ENCODE measurements at regions not wholly inside any gene's neighbourhood (a gene's known extent, or its start where the extent isn't known, plus 50 kb on each side); places are given as distances from the start of the nearest gene placed in this dataset.
"Not testable (repeated sequence)": the region's sequence is repeated elsewhere in the genome, so short reads cannot be mapped to it uniquely, and the experiment has no call there.

DNA sequence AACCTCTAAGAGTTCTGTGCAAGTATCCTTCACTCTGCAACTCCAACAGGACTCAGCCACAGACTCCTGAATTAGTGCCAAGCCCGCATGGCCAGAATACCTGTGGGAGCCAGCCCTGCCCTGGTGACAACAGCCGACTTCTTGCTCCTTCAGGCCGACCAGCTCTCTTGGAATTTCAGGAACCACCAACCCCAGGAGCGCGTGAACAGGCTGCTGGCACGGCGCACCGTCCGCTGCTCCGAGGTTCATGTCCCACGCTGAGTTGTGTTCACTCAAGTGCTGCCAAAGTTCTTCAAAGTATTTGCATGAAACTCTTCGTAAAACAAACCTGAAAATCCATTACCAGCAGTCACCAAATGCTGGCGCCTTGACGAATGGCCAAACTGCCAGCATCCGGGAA lies 232.8 kb downstream of the NR2F1-AS1 start:
- POLR2A ChIA-PET: no interaction called here

GRCh38 chr5:93346850-93347249 lies 234.2 kb downstream of the NR2F1-AS1 start:
- DNase-seq (ENCODE audit: extremely low spot score); POLR2A ChIA-PET: not testable (repeated sequence)
- CTCF ChIA-PET: interaction anchor here (1.0 kb wide), 1 partner anchor 14 kb away, joined by 3 read pairs; no protein-coding TSS in a partner anchor

More for the DNA sequence above, 232.8 kb downstream of the NR2F1-AS1 start:
- CTCF ChIA-PET: no interaction called here
- no peak for DNase-seq (ENCODE audit: extremely low spot score)
- TF ChIP-seq, protein P1, sequence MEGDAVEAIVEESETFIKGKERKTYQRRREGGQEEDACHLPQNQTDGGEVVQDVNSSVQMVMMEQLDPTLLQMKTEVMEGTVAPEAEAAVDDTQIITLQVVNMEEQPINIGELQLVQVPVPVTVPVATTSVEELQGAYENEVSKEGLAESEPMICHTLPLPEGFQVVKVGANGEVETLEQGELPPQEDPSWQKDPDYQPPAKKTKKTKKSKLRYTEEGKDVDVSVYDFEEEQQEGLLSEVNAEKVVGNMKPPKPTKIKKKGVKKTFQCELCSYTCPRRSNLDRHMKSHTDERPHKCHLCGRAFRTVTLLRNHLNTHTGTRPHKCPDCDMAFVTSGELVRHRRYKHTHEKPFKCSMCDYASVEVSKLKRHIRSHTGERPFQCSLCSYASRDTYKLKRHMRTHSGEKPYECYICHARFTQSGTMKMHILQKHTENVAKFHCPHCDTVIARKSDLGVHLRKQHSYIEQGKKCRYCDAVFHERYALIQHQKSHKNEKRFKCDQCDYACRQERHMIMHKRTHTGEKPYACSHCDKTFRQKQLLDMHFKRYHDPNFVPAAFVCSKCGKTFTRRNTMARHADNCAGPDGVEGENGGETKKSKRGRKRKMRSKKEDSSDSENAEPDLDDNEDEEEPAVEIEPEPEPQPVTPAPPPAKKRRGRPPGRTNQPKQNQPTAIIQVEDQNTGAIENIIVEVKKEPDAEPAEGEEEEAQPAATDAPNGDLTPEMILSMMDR (IDR thresholded peaks at IDR 0.05; ENCODE audit: control extremely low read depth, extremely low read depth, low read depth, missing control alignments): no peak

DNA sequence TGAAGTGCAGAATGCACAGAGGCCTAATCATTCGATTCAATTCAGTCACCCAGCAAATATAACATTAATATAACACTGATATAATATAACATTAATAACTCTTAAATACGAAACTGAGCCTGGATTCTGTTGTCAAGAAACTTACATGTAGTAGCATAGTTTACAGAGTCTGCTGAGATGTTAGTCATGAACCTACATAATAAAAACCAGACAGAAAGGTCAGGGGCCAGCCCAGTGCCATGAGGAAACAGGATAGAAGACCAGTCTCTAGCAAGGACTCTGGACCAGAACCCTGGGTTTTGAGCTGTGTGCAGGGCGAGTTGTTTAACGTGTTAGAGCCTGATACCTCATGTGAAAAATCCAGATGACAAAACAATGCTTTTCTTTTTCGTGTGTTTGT lies 234.7 kb downstream of the NR2F1-AS1 start:
- TF ChIP-seq, protein P1 (IDR thresholded peaks at IDR 0.05; ENCODE audit: control extremely low read depth, extremely low read depth, low read depth, missing control alignments): no peak
- DNase-seq (ENCODE audit: extremely low spot score): no peak
- ChIA-PET POLR2A (no interaction called here), CTCF (no interaction called here)

GRCh38 chr5:93343570-93343969 lies 237.4 kb downstream of the NR2F1-AS1 start:
- TF ChIP-seq, protein P1 (IDR thresholded peaks at IDR 0.05; ENCODE audit: control extremely low read depth, extremely low read depth, low read depth, missing control alignments): no peak
- CTCF ChIA-PET: interaction anchor here (2.8 kb wide), 1 partner anchor 13 kb away, joined by 8 read pairs; no protein-coding TSS in a partner anchor

DNA sequence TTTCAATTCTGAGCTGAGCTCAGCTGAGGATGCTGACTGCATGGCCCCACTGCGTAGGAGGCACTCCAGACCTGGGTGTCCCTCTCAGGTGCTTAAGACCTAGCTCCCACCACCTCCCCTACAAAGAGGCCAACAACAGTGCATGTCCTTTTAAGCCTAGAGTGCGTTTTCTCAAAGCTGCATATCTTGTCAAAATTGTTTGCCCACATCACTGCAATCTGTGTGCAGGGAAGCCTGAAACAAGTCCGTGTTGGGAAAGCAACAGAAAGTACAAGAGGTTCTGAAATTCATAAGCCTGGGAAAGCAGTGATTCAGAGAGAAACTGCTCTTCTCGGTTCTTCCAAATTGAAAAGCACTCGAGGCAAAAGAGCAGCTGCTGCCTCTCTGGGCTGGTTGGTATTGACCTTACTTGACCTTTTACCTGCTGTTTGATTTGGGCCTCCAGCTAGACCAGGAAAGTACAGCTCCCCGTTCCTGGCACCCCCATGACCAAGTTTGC lies 238.4 kb downstream of the NR2F1-AS1 start:
- POLR2A ChIA-PET: no interaction called here
- CTCF ChIA-PET: interaction anchor here (1.4 to 2.8 kb wide), 2 partner anchors 8 to 14 kb away, joined by 3 to 8 read pairs; no protein-coding TSS in a partner anchor
- TF ChIP-seq, protein P1 (IDR thresholded peaks at IDR 0.05; ENCODE audit: control extremely low read depth, extremely low read depth, low read depth, missing control alignments): no peak
- peak; percentile 62 for DNase-seq (ENCODE audit: extremely low spot score)

More at GRCh38 chr5:93343570-93343969, 237.4 kb downstream of the NR2F1-AS1 start:
- POLR2A ChIA-PET: no interaction called here
- no peak for DNase-seq (ENCODE audit: extremely low spot score)

DNA sequence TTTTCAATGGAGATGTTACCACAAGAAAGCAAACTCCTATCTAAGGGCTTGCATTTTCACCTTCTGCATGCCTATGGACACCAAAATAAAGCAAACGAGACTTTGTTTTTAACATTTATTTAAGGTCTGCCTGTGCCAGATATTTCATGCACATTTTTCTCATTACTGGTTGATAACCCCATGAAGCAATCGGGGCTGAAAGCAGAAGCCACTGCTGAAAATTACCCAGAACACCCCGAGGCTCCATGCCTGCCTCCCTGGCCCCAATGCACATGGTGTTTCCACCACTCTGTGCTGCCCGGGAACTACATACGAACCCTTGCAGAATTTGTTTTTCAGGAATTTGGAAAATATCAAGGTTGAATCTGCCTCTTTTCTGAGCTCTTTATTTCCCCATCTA lies 240.1 kb downstream of the NR2F1-AS1 start:
- TF ChIP-seq, protein P1 (IDR thresholded peaks at IDR 0.05; ENCODE audit: control extremely low read depth, extremely low read depth, low read depth, missing control alignments): no peak
- DNase-seq (ENCODE audit: extremely low spot score): no peak
- ChIA-PET POLR2A (no interaction called here), CTCF (no interaction called here)

GRCh38 chr5:93337138-93337537 lies 243.9 kb downstream of the NR2F1-AS1 start:
- ChIA-PET POLR2A (no interaction called here), CTCF (interaction anchor here (1.2 kb wide), 1 partner anchor 13 kb away, joined by 3 read pairs; no protein-coding TSS in a partner anchor)
- DNase-seq (ENCODE audit: extremely low spot score): no peak
- TF ChIP-seq, protein P1 (IDR thresholded peaks at IDR 0.05; ENCODE audit: control extremely low read depth, extremely low read depth, low read depth, missing control alignments): no peak

Data from GM10248 (cell line).